Activated CD4-positive, alpha-beta T cell treated with anti-CD3 and anti-CD28 coated beads, Interleukin-2, amount 50 U/mL, for 16 hours (primary cell): ENCODE measurements at regions not wholly inside any gene's neighbourhood (a gene's known extent, or its start where the extent isn't known, plus 50 kb on each side); places are given as distances from the start of the nearest gene placed in this dataset.
"Not testable (repeated sequence)": the region's sequence is repeated elsewhere in the genome, so short reads cannot be mapped to it uniquely, and the experiment has no call there.

Source experiments
- DNase-seq: peaks from one replicate; pipeline ENCODE4 v3.0.0-alpha.2; 2020

DNA sequence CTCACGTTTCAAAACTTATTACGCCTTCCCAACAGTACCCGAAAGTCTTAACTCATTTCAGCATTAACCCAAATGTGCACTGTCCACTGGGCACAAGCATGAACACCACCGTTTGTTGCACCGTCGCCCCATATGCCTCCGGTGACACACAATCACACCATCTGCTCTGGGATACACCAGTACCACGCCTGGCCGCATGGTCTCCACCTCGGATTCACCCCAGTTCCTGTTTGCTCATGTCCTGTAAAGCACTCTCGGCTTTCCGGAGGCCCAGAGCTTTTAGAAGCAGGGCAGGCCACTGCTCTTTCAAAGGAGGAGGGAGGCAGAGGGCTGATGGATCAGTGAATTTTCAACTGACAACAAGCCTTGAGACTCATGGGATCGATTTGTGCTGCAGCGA is 1570.0 kb upstream of the DEFB115 start:
- DNase-seq, result no peak

DNA sequence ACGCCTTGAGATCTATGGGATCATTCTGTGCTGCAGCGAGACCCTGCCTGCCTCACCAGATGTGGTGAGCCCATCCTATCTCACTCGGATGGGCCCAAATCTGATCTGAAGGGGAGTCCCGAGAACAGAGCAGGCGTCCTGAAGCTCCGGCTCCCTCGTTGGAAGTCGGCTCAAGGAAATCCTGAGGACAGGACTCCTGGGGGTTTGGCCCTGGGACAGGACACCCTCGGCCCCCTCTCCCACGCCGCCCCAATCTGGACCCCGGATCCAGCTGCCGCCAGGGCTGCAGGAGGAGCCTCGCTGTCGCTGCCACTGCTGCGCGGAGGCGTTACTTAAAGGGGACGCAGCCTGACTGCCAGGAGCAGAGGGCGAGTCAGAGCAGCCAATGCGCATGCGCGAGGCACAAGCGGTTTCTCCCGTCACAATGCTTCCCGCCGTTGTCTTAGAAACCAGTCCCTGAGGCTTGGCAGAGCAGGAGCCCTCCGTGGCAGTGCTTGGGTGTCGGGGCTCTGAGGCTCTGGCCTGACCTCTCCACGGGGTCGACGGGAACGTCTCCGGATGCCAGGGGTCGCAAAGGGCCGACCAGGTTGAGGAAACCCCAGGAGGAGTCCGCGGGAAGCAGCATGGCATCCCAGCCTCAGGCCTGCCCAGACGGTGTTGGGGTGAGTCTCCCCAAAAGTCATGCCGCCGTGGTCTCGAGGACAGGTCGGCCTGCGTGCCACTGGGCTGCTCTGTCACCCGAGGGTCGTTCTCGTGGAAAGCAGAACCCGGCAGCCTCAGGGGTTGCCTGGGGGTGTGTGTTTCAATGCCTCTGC is 1567.8 kb upstream of the DEFB115 start:
- no peak for DNase-seq

DNA sequence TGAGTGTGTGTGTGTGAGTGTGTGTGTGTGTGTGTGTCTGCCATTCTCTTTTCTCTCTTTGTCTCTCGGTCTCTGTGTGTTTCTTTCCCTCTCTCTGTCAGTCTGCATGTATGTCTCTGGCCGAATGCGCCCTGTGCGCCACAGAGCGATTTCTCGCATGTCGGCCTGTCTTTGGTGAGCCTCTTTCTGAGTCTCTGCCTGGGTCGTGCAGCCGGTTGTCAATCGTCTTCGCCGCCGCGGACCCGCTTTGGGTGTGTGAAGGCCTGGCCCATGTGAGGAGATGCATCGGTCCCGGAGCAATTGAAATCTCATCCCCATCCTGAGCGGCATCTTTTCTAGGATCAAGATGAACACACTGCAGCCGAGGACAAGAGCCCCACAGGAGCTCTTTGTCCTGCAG is 1567.2 kb upstream of the DEFB115 start:
- DNase-seq, result no peak

GRCh38 chr20:29740601-29740950 is 1516.9 kb upstream of the DEFB115 start:
- no peak for DNase-seq

DNA sequence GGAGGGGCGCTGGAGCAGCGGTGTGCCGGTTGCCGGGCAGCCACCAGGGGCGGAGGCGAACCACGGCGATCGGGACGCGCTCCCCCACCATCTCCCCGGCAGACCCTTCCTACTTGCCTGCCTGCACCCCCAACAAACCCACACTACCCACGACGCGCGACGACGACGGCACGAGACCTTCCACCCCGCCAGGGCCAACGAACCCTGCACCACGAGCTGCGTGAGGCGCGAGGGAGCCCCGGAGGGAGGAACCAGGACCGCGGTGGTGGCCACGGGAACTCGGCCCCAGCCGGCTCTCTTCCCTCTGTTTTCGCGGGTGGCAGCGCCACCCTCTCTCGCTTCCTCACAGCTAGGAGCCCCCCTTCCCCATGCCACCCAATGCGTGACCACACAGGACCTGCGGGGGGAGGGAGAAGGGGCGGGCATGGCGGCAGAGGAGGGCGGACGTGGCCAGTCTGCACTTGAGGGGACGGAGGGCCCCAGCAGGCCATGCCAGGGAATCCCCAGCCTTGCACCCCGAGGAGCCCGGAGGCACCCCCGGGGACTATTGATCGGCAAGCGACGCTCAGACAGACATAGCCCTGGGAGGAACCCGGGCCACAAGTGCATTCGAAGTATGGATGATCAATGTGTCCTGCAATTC is 1516.4 kb upstream of the DEFB115 start:
- DNase-seq, result no peak

- no peak for DNase-seq
Observed at GRCh38 chr20:29741594-29741893, 1515.9 kb upstream of the DEFB115 start.

- DNase-seq, result no peak
Observed at GRCh38 chr20:29741894-29742698, 1515.4 kb upstream of the DEFB115 start.

- no peak for DNase-seq
Observed at GRCh38 chr20:29742699-29743100, 1514.8 kb upstream of the DEFB115 start.

DNA sequence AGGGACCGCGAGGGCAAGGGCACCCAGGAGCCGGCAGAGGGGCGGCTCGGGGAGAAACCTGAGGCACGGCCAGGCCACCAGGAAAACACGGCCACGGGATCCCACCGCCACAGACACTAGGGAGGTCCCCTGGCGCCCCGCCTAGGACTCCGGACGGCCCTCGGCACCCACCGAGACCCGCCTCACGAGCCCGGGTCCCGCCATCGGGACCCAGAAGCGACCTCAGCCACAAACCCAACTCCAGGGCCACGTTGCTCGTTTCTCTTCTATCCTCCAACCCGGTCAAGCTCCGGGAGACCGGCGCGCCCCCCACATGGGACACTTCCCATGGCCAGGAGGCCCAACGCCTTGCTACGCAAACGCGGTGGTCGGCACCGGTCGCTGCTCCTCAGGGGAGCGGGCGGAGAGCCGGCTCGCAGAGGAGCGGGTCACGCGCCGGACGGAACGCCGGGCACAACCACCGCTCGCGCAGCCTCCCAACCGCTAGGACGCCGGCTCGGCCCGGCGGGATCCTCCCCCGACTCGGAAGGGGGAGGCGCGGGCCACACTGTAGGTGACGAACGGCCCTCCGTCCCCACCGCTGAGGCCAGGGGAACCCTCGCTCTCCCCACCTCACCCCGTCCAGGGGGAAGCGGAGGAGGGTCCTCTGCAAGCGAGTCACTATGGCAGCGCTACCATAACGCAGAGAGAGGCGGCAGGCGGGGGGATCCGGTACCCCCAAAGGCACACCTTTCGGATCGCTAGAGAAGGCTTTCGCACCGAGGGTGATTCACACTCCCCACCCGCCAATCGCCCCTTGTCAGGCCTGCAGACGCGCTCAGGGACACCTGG is 1514.1 kb upstream of the DEFB115 start:
- no peak for DNase-seq

GRCh38 chr20:29744071-29744470 is 1513.4 kb upstream of the DEFB115 start:
- no peak for DNase-seq

- DNase-seq, result not testable (repeated sequence)
Observed at GRCh38 chr20:29745534-29746245, 1511.8 kb upstream of the DEFB115 start.

DNA sequence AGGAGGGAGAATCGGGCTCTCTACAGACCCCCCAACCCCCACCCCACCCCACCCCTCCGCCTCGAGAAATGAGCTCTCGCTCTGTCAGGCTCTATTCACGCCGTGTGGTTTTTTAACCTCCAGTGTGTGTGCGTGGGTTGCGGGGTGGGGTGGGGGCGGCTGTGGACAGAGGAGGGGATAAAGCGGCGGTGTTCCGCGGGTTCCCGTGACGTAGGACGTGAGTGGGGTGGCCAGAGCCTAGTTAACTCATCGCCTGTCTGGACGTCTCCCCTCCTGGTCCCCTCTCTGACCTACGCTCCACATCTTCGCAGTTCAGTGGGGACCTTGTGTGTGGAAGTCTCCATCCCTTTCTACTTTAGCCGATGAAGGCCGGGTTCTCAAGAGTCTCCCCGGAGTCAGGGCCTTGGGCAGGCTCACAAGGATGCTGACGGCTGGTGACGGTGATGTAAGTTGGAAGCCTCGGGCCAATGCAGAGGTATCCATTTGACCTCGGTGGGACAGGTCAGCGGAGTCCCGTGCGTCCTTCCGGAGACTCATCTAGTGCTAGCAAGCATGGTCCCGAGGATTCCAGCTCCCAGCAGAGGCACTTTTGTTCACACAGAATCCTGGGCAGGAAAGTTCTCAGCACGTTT is 1507.1 kb upstream of the DEFB115 start:
- no peak for DNase-seq

DNA sequence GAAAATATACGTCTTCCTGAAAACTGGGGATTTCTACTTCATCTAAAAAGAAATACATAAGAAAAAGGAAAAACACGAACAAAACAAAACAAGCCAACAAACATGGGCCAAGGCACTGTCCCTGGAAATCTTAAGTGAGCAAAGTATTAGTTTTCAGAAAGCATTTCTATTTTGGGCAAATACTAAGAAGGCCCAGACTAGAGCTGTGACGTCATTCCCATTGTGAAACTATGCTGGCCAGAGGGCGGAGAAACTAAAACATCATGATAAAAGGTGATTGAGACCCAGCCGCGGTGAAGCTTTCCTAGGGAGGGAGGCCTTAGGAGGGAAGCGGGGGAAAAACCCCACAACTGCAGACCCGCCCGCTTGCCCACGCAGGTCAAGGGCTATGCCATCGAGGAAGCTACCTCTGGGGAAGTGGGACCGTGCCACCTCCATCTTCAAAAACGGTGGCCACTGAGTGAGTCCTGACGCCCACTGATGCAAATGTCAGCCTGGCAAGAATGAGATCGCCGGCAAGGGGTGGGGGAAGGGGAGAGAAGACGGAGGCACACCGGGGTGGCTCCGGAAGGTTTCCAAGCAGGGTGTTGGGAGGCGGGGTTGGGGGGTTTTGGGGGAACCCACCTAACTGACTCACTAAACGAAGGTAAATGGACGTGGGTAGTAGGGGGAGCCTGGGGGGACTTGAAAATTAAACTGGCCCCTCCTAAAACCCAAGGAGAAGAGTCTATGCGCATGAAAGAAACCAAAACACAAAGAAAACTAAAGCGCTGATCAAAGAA is 1504.6 kb upstream of the DEFB115 start:
- not testable (repeated sequence) for DNase-seq

DNA sequence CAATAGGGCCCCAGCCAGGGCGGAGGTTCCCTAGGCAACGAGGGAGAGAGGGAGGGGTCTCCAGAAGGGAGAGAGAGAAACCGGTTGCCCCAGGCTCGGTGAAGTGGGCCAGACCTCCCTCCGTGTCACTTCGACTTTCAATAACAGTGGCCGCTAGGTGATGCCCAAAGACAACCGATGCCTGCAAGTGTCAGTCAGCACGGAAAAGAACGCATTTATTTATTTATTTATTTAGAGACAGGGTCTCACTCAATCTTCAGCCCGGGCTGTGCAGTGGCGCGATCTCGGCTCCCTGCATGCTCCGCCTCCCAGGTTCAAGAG is 1504.1 kb upstream of the DEFB115 start:
- not testable (repeated sequence) for DNase-seq

- not testable (repeated sequence) for DNase-seq
Observed at GRCh38 chr20:29753879-29754278, 1503.6 kb upstream of the DEFB115 start.

GRCh38 chr20:29755854-29756498 is 1501.5 kb upstream of the DEFB115 start:
- not testable (repeated sequence) for DNase-seq

GRCh38 chr20:29756664-29757063 is 1500.8 kb upstream of the DEFB115 start:
- no peak for DNase-seq

GRCh38 chr20:29761621-29762385 is 1495.7 kb upstream of the DEFB115 start:
- DNase-seq, result not testable (repeated sequence)

DNA sequence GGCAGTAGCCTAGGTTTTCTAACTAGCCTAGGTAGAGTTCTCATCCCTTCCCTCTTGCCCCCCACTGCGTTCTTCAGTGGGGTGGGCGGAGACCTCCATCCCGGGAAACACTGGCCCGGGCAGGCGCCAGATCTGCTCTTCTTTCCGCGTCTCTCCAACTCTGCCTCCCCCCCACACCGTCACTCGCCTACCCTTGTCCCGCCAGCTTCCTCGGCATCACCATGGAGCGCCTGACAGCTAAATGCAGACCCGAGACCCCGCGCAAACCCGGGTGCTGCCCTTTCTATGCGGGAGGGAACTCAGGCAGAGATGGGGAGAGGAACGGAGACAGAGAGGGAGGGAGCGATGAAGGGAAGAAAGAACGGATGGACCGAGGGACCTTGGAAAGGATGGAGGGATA is 1494.8 kb upstream of the DEFB115 start:
- no peak for DNase-seq
